SK-N-SH (cell line): ENCODE measurements at regions not wholly inside any gene's neighbourhood (a gene's known extent, or its start where the extent isn't known, plus 50 kb on each side); places are given as distances from the start of the nearest gene placed in this dataset.

ENCODE experiments used
- CTCF ChIA-PET: fragments of 300-600, 350-600 bp; formaldehyde crosslinking; extraction: SDS; loops from one replicate; lab custom pipeline; 2021; lab: Yijun Ruan, JAX
- POLR2A ChIA-PET: fragments of 350-600 bp; sonication (Branson Sonifier 250); formaldehyde crosslinking; extraction: SDS; loops from one replicate; lab custom pipeline; 2020; ENCODE audit warnings: antibody characterized with exemption, inconsistent platforms; lab: Yijun Ruan, JAX
- DNase-seq: peaks from one replicate; pipeline ENCODE4 v3.0.0; 2012
- H2AFZ ChIP-seq: fragments of 200-600 bp; sonication (generic); 2 replicates; pipeline ENCODE4 v1.8.1; 2016; ENCODE audit warnings: antibody characterized with exemption, mild to moderate bottlenecking, low read depth
- H3F3A ChIP-seq: fragments of 200-600 bp; sonication (generic); replicated peaks from 2 replicates; pipeline ENCODE3; 2016; ENCODE audit warnings: antibody characterized with exemption, mild to moderate bottlenecking; ENCODE audit not compliant: insufficient read depth
- H3K27ac ChIP-seq, 2 experiments: fragments of 200-500 bp in 1 of 2; fragments of 200-600 bp in 1 of 2; sonication (Bioruptor generic) in 1 of 2; sonication (generic), shearing (Covaris generic) in 1 of 2; 2 replicates each; pipeline versions ENCODE4 v1.5.1 to v1.6.1; 2014 to 2016; ENCODE audit warnings: low read depth in 2 of 2, inconsistent platforms in 1 of 2, low read length in 1 of 2, mild to moderate bottlenecking in 1 of 2, mixed read lengths in 1 of 2
- H3K27me3 ChIP-seq: fragments of 200-600 bp; sonication (generic), shearing (Covaris generic); 2 replicates; pipeline ENCODE4 v1.6.1; 2016; ENCODE audit warnings: mixed run types; ENCODE audit not compliant: insufficient read depth
- H3K36me3 ChIP-seq, 2 experiments: fragments of 200-500 bp in 1 of 2; fragments of 200-600 bp in 1 of 2; sonication (Bioruptor generic) in 1 of 2; sonication (generic) in 1 of 2; replicated peaks in 1 of 2; 2 replicates each; pipeline versions ENCODE3 to v1.5.1; 2014 to 2016; ENCODE audit warnings: low read length in 1 of 2, mild to moderate bottlenecking in 1 of 2; ENCODE audit not compliant: insufficient read depth in 2 of 2, control insufficient read depth in 1 of 2
- H3K4me1 ChIP-seq, 2 experiments: fragments of 200-500 bp in 1 of 2; fragments of 200-600 bp in 1 of 2; sonication (Bioruptor generic) in 1 of 2; sonication (generic), shearing (Covaris generic) in 1 of 2; 2 replicates each; pipeline versions ENCODE4 v1.5.1 to v1.6.1; 2014 to 2016; ENCODE audit warnings: low read depth in 1 of 2, low read length in 1 of 2, mixed run types in 1 of 2; ENCODE audit not compliant: insufficient read depth in 2 of 2, control insufficient read depth in 1 of 2
- H3K4me2 ChIP-seq: fragments of 200-600 bp; sonication (generic), shearing (Covaris generic); 2 replicates; pipeline ENCODE4 v1.6.1; 2017; ENCODE audit warnings: mixed run types
- H3K4me3 ChIP-seq, 2 experiments: fragments of 200-500 bp in 1 of 2; fragments of 200-600 bp in 1 of 2; sonication (Bioruptor generic) in 1 of 2; sonication (generic), shearing (Covaris generic) in 1 of 2; 2 replicates each; pipeline versions ENCODE4 v1.5.1 to v1.8.1; 2014 to 2016; ENCODE audit warnings: low read depth in 2 of 2, inconsistent platforms in 1 of 2, low read length in 1 of 2, mild to moderate bottlenecking in 1 of 2, mixed read lengths in 1 of 2, moderate library complexity in 1 of 2
- H3K79me2 ChIP-seq: fragments of 200-600 bp; sonication (generic); 2 replicates; pipeline ENCODE4 v1.8.1; 2017; ENCODE audit warnings: mild to moderate bottlenecking; ENCODE audit not compliant: insufficient read depth
- H3K9ac ChIP-seq: fragments of 200-600 bp; sonication (generic); 2 replicates; pipeline ENCODE4 v1.6.1; 2017; ENCODE audit warnings: mixed run types
- H3K9me2 ChIP-seq: fragments of 200-600 bp; sonication (generic); 2 replicates; pipeline ENCODE4 v1.6.1; 2017; ENCODE audit warnings: mixed run types
- H3K9me3 ChIP-seq: fragments of 200-600 bp; sonication (generic); 2 replicates; pipeline ENCODE4 v1.6.1; 2017; ENCODE audit warnings: mixed run types, mild to moderate bottlenecking, moderate library complexity
- H4K20me1 ChIP-seq: fragments of 200-600 bp; sonication (generic); 2 replicates; pipeline ENCODE4 v1.6.1; 2017; ENCODE audit warnings: mild to moderate bottlenecking, mixed run types; ENCODE audit not compliant: insufficient read depth
- CHD2 ChIP-seq: fragments of 150-350 bp; IDR thresholded peaks from 2 replicates; pipeline ENCODE4 v1.6.1; 2018; ENCODE audit warnings: low read length; ENCODE audit not compliant: partially characterized antibody
- EP300 ChIP-seq, 2 experiments: IDR thresholded peaks; 2 replicates each; pipeline versions ENCODE4 v1.4.0 to v1.6.1; 2012; ENCODE audit warnings: borderline replicate concordance in 1 of 2, low read depth in 1 of 2, low read length in 1 of 2
- GABPA ChIP-seq: IDR thresholded peaks from 2 replicates; pipeline ENCODE4 v1.4.0; 2012; ENCODE audit warnings: low read depth, mild to moderate bottlenecking
- GATA2 ChIP-seq: sonication (generic); formaldehyde crosslinking; IDR thresholded peaks from 2 replicates; pipeline ENCODE4 v1.5.0; 2020; ENCODE audit warnings: mild to moderate bottlenecking, missing genetic modification reagents
- JUND ChIP-seq: IDR thresholded peaks from 2 replicates; pipeline ENCODE4 v1.4.0; 2012
- MEF2A ChIP-seq: IDR thresholded peaks from 2 replicates; pipeline ENCODE4 v1.4.0; 2012; ENCODE audit warnings: low read depth, borderline replicate concordance
- POLR2AphosphoS5 ChIP-seq: IDR thresholded peaks from 2 replicates; pipeline ENCODE4 v1.6.1; 2012; ENCODE audit warnings: low read depth, low read length
- RAD21 ChIP-seq: IDR thresholded peaks from 2 replicates; pipeline ENCODE4 v1.6.1; 2012; ENCODE audit warnings: mild to moderate bottlenecking, low read length
- RCOR1 ChIP-seq: fragments of 150-350 bp; IDR thresholded peaks from 2 replicates; pipeline ENCODE4 v1.6.1; 2017; ENCODE audit warnings: antibody characterized with exemption, low read length
- RFX5 ChIP-seq: IDR thresholded peaks from 2 replicates; pipeline ENCODE4 v1.6.1; 2012; ENCODE audit warnings: mild to moderate bottlenecking, improper control_type of control experiment, low read length
- RXRA ChIP-seq: IDR thresholded peaks from 2 replicates; pipeline ENCODE4 v1.4.0; 2012; ENCODE audit warnings: low read depth, mild to moderate bottlenecking, borderline replicate concordance
- SMC3 ChIP-seq: IDR thresholded peaks from 2 replicates; pipeline ENCODE4 v1.6.1; 2012; ENCODE audit warnings: low read depth, low read length, improper control_type of control experiment
- TAF1 ChIP-seq: IDR thresholded peaks from 2 replicates; pipeline ENCODE4 v1.6.1; 2012; ENCODE audit warnings: low read depth, mild to moderate bottlenecking, low read length, moderate library complexity, borderline replicate concordance
- TCF12 ChIP-seq: IDR thresholded peaks from 2 replicates; pipeline ENCODE4 v1.4.0; 2012
- YY1 ChIP-seq: IDR thresholded peaks from 2 replicates; pipeline ENCODE4 v1.4.0; 2012; ENCODE audit warnings: low read depth, mild to moderate bottlenecking
- WGBS: methylation state at CpG from one replicate; pipeline ENCODE4 v1.1.6; 2017; ENCODE audit warnings: low lambda C conversion rate; 5-methylcytosine and 5-hydroxymethylcytosine counted together
- TF ChIP-seq, protein P1 (sequence below): IDR thresholded peaks from 2 replicates; pipeline ENCODE4; 2012
- TF ChIP-seq, protein P2 (sequence below): fragments of 150-350 bp; IDR thresholded peaks from 2 replicates; pipeline ENCODE4 v1.6.1; 2017; ENCODE audit warnings: antibody characterized with exemption, low read length, low read depth, borderline replicate concordance
- TF ChIP-seq, protein P3 (sequence below): IDR thresholded peaks from 2 replicates; pipeline ENCODE4 v1.4.0; 2012; ENCODE audit warnings: low read depth, borderline replicate concordance
- TF ChIP-seq, protein P4 (sequence below): fragments of 150-350 bp; IDR thresholded peaks from 2 replicates; pipeline ENCODE4 v1.6.1; 2016; ENCODE audit warnings: mild to moderate bottlenecking, low read depth, low read length
- TF ChIP-seq, protein P5 (sequence below): fragments of 200-600 bp; sonication (generic); IDR thresholded peaks from 2 replicates; pipeline ENCODE4 v1.6.1; 2017; ENCODE audit warnings: antibody characterized with exemption, mild to moderate bottlenecking, moderate library complexity
- TF ChIP-seq, protein P6 (sequence below): IDR thresholded peaks from 2 replicates; pipeline ENCODE4 v1.6.1; 2012; ENCODE audit warnings: mild to moderate bottlenecking, low read depth, low read length, moderate library complexity

DNA sequence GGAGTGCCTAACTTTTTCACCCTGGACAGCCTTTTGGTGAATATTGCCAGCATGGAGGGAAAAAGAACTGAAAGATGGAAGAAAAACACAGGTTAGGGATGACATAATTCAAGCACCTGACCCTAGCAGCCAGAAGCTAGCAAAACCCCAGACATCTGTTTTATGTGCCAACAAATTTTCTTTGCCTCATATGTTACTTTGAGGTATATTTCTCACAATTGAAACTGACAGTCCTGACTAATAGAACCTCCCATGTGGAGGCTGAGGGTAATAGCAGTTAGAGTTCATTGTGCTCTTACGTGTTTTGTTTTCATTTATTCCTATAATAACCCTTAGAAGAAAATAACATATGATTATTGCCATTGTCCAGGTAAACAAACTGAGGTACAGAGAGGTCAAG lies 71.5 kb upstream of the SLC25A26 start:
- Histone ChIP-seq H3K4me1 (peaks cover 6 to 9% of the 10 kb centered on the region in 2 experiments; a peak in 2 of 4 replicates), H3K9me3 (no peaks in the 10 kb centered on the region), H3K27ac (no peak overlapping the region), H3K9ac (no peak overlapping the region), H3K27me3 (no peaks in the 10 kb centered on the region)
- POLR2A ChIA-PET, result no interaction called here
- no peak for DNase-seq
- WGBS, result 37% methylated on average over 1 of the region's 1 CpG
- no peak for TF ChIP-seq RXRA
- TF ChIP-seq, protein P1, sequence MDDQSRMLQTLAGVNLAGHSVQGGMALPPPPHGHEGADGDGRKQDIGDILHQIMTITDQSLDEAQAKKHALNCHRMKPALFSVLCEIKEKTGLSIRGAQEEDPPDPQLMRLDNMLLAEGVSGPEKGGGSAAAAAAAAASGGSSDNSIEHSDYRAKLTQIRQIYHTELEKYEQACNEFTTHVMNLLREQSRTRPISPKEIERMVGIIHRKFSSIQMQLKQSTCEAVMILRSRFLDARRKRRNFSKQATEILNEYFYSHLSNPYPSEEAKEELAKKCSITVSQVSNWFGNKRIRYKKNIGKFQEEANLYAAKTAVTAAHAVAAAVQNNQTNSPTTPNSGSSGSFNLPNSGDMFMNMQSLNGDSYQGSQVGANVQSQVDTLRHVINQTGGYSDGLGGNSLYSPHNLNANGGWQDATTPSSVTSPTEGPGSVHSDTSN, result peak; percentile 89
- no peak for TF ChIP-seq GATA2 (CRISPR knock-in tag)
- TF ChIP-seq POLR2AphosphoS5, result no peak
- TF ChIP-seq JUND, result peak; percentile 47
- TF ChIP-seq, protein P2, sequence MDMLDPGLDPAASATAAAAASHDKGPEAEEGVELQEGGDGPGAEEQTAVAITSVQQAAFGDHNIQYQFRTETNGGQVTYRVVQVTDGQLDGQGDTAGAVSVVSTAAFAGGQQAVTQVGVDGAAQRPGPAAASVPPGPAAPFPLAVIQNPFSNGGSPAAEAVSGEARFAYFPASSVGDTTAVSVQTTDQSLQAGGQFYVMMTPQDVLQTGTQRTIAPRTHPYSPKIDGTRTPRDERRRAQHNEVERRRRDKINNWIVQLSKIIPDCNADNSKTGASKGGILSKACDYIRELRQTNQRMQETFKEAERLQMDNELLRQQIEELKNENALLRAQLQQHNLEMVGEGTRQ, result no peak
- TF ChIP-seq RAD21, result no peak
- peak; percentile 74 for TF ChIP-seq TCF12
- TF ChIP-seq, all 33 proteins: peak for 3
- Histone ChIP-seq H4K20me1 (no peaks in the 10 kb centered on the region), H3K4me2 (no peak overlapping the region), H3F3A (peaks cover 4% of the 10 kb centered on the region), H3K9me2 (no peaks in the 10 kb centered on the region), H3K36me3 (no peaks in the 10 kb centered on the region), H2AFZ (no peak overlapping the region), H3K4me3 (no peak overlapping the region), H3K79me2 (no peaks in the 10 kb centered on the region)
- CTCF ChIA-PET, result interaction anchor here (0.6 to 2.4 kb wide), 4 partner anchors 10 to 817 kb away, joined by 3 to 10 read pairs (median 4); no protein-coding TSS in a partner anchor

DNA sequence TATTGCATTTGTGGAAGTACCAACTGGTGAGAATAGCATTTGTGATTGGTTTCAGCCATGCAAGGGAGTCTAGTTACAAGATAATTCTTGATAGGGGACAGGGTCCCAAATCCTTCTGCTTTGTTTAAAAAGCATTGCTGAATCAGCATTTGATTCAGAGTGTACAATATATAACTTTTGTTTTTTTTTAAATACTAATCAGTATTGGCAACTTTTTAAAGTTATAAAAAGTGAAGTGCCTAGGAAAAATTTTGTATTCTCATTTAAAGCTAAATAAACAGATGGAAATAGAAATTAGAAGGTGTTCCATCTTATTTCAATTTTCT lies 75.4 kb upstream of the SLC25A26 start:
- Histone ChIP-seq H3K79me2 (no peaks in the 10 kb centered on the region), H3K4me3 (no peak overlapping the region), H3K36me3 (no peaks in the 10 kb centered on the region), H3K4me1 (peaks cover 0 to 7% of the 10 kb centered on the region in 2 experiments; a peak in 1 of 4 replicates), H3K27ac (no peak overlapping the region), H3K27me3 (no peaks in the 10 kb centered on the region), H3K9me3 (no peaks in the 10 kb centered on the region), H4K20me1 (no peaks in the 10 kb centered on the region), H3F3A (peaks cover 4% of the 10 kb centered on the region), H2AFZ (no peak overlapping the region), H3K9ac (no peak overlapping the region), H3K4me2 (no peak overlapping the region), H3K9me2 (no peaks in the 10 kb centered on the region)
- CTCF ChIA-PET, result no interaction called here
- DNase-seq, result no peak
- POLR2A ChIA-PET, result no interaction called here
- TF ChIP-seq, protein P3, sequence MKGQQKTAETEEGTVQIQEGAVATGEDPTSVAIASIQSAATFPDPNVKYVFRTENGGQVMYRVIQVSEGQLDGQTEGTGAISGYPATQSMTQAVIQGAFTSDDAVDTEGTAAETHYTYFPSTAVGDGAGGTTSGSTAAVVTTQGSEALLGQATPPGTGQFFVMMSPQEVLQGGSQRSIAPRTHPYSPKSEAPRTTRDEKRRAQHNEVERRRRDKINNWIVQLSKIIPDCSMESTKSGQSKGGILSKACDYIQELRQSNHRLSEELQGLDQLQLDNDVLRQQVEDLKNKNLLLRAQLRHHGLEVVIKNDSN, result no peak
- TF ChIP-seq MEF2A, result no peak
- TF ChIP-seq JUND, result no peak
- TF ChIP-seq CHD2, result no peak
- TF ChIP-seq SMC3, result no peak
- TF ChIP-seq GABPA, result no peak
- no peak for TF ChIP-seq RFX5
- no peak for TF ChIP-seq EP300 (IDR thresholded peaks at IDR 0.05; ENCODE audit: borderline replicate concordance in 1 of 2, low read depth in 1 of 2, low read length in 1 of 2)
- no peak for TF ChIP-seq YY1
- TF ChIP-seq, protein P4, sequence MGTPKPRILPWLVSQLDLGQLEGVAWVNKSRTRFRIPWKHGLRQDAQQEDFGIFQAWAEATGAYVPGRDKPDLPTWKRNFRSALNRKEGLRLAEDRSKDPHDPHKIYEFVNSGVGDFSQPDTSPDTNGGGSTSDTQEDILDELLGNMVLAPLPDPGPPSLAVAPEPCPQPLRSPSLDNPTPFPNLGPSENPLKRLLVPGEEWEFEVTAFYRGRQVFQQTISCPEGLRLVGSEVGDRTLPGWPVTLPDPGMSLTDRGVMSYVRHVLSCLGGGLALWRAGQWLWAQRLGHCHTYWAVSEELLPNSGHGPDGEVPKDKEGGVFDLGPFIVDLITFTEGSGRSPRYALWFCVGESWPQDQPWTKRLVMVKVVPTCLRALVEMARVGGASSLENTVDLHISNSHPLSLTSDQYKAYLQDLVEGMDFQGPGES, result no peak
- no peak for TF ChIP-seq RCOR1
- TF ChIP-seq TCF12, result no peak
- TF ChIP-seq RAD21, result no peak
- TF ChIP-seq, protein P5, sequence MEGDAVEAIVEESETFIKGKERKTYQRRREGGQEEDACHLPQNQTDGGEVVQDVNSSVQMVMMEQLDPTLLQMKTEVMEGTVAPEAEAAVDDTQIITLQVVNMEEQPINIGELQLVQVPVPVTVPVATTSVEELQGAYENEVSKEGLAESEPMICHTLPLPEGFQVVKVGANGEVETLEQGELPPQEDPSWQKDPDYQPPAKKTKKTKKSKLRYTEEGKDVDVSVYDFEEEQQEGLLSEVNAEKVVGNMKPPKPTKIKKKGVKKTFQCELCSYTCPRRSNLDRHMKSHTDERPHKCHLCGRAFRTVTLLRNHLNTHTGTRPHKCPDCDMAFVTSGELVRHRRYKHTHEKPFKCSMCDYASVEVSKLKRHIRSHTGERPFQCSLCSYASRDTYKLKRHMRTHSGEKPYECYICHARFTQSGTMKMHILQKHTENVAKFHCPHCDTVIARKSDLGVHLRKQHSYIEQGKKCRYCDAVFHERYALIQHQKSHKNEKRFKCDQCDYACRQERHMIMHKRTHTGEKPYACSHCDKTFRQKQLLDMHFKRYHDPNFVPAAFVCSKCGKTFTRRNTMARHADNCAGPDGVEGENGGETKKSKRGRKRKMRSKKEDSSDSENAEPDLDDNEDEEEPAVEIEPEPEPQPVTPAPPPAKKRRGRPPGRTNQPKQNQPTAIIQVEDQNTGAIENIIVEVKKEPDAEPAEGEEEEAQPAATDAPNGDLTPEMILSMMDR, result no peak
- no peak for TF ChIP-seq TAF1
- TF ChIP-seq, protein P6, sequence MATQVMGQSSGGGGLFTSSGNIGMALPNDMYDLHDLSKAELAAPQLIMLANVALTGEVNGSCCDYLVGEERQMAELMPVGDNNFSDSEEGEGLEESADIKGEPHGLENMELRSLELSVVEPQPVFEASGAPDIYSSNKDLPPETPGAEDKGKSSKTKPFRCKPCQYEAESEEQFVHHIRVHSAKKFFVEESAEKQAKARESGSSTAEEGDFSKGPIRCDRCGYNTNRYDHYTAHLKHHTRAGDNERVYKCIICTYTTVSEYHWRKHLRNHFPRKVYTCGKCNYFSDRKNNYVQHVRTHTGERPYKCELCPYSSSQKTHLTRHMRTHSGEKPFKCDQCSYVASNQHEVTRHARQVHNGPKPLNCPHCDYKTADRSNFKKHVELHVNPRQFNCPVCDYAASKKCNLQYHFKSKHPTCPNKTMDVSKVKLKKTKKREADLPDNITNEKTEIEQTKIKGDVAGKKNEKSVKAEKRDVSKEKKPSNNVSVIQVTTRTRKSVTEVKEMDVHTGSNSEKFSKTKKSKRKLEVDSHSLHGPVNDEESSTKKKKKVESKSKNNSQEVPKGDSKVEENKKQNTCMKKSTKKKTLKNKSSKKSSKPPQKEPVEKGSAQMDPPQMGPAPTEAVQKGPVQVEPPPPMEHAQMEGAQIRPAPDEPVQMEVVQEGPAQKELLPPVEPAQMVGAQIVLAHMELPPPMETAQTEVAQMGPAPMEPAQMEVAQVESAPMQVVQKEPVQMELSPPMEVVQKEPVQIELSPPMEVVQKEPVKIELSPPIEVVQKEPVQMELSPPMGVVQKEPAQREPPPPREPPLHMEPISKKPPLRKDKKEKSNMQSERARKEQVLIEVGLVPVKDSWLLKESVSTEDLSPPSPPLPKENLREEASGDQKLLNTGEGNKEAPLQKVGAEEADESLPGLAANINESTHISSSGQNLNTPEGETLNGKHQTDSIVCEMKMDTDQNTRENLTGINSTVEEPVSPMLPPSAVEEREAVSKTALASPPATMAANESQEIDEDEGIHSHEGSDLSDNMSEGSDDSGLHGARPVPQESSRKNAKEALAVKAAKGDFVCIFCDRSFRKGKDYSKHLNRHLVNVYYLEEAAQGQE, result no peak
